ENCODE measurements at regions not wholly inside any gene's neighbourhood (a gene's known extent, or its start where the extent isn't known, plus 50 kb on each side); places are given as distances from the start of the nearest gene placed in this dataset.

- no peak for TF ChIP-seq IRF5 (IDR thresholded peaks at IDR 0.05; ENCODE audit: borderline replicate concordance)
These were observed 93.6 kb upstream of the BCAR3 start (continued) for GRCh38 chr1:93775224-93775623.

DNA sequence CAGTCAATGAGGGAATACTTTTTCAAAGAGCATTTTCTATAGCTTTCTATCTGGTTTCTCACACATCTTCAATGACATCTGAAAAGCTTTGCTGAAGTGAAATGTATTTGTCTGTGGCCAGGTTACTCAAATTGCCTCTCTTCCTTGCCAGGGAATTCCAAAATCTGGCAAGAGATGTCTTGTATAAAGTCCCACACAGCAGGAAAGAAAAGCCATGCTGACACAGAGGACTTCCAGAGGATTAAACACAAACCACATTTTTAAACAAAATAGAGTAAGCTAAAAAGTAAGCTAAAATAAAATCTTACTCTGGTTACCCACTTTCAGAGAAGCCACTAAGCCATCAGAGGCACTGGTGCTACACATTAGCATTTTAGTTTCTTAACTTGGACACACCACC, 93.1 kb upstream of the BCAR3 start:
- FAIRE-seq (no peak), ATAC-seq (no peak), DNase-seq (ENCODE audit: low read depth, low spot score) (no peak)
- ChIA-PET RAD21 (ENCODE audit: unreplicated experiment) (no interaction called here), POLR2A (interaction anchor here (0.5 kb wide), 1 partner anchor 43 kb away, joined by 3 read pairs; no protein-coding TSS in a partner anchor), CTCF (interaction anchor here (0.8 to 2.6 kb wide), 4 partner anchors 25 to 145 kb away, joined by 3 to 7 read pairs (median 4); no protein-coding TSS in a partner anchor), SMC1A (ENCODE audit: uncharacterized antibody, unreplicated experiment) (interaction anchor here (0.6 kb wide), 1 partner anchor 879 kb away, joined by 4 read pairs; no protein-coding TSS in a partner anchor)
- Histone ChIP-seq H3K27me3 (replicated peaks in 1 of 2; ENCODE audit: control insufficient read depth in 2 of 2, insufficient read depth in 2 of 2, low read length in 1 of 2) (no peaks in the 10 kb centered on the region), H3K9ac (ENCODE audit: control insufficient read depth, insufficient read depth, low read length) (no peak overlapping the region), H2AFZ (ENCODE audit: control insufficient read depth, low read depth, low read length) (no peak overlapping the region), H3K36me3 (ENCODE audit: control insufficient read depth in 2 of 2, insufficient read depth in 2 of 2, low read length in 1 of 2) (no peaks in the 10 kb centered on the region), H3K79me2 (ENCODE audit: control insufficient read depth, insufficient read depth, low read length) (no peaks in the 10 kb centered on the region), H3K27ac (ENCODE audit: control insufficient read depth, insufficient read depth) (no peak overlapping the region), H3K4me2 (ENCODE audit: control insufficient read depth, insufficient read depth) (no peak overlapping the region), H4K20me1 (ENCODE audit: control insufficient read depth, insufficient read depth) (no peaks in the 10 kb centered on the region), H3K4me1 (ENCODE audit: control insufficient read depth, insufficient read depth, low read length) (no peaks in the 10 kb centered on the region), H3K9me3 (replicated peaks; ENCODE audit: control insufficient read depth, insufficient read depth, low read length) (no peaks in the 10 kb centered on the region; the same call in 2 of the 3 replicates), H3K4me3 (no peak overlapping the region)
- no TSS peak for BruUV-seq (replicated peaks)
- in situ Hi-C loops (cut with MboI) (no loop called here), intact Hi-C loops (cut with micrococcal nuclease; ENCODE audit: unreplicated experiment) (no loop called here)
- TF ChIP-seq HDAC6 (IDR thresholded peaks at IDR 0.05; ENCODE audit: unreplicated experiment), result no peak

DNA sequence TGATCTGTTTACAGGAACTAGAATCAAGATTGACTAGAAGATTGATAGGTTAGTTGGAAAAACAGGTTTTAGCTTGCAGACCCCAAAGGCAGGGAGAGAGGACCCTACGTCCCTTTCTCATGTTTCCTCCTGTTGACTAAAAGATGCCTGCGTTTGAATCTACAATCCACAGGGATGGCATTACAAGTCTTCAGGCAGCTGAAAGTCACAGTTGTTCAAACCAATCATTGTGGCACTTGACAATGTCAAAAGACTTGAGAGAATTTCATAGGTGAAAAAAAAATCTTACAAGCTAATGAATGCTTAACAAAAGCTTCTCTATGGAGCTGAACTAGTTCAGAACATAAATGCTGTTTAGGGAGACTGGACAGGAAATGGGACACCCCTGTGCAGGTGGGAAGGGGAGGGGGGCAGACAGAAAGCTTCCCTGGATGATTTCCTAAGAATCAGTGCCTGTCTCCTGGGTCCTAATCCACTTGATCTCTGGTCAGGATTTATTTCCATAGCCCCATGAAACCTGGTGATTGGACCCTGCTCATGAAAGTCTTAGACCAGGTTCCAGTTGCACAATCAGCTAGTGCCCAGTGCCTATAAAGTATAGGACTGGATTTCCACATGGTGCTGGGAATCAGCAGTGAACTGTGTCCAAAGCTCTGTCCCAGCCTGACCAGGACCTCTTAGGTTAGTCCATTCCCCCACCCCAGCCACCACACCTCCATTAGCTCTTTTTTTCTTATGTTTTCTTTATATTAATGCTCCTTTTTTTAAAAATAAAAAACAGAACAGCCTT, 91.6 kb upstream of the BCAR3 start:
- H4K20me1 ChIP-seq (ENCODE audit: control insufficient read depth, insufficient read depth), result no peaks in the 10 kb centered on the region
- H3K27ac ChIP-seq (ENCODE audit: control insufficient read depth, insufficient read depth), result no peak overlapping the region
- WGBS (ENCODE audit: insufficient coverage, insufficient replicate concordance, low lambda C conversion rate, missing lambda C conversion rate), result 48% methylated on average over 2 of the region's 2 CpGs
- no peak overlapping the region for H3K9ac ChIP-seq (ENCODE audit: control insufficient read depth, insufficient read depth, low read length)
- H3K36me3 ChIP-seq (ENCODE audit: control insufficient read depth in 2 of 2, insufficient read depth in 2 of 2, low read length in 1 of 2), result no peaks in the 10 kb centered on the region
- H2AFZ ChIP-seq (ENCODE audit: control insufficient read depth, low read depth, low read length), result no peak overlapping the region
- SMC1A ChIA-PET (ENCODE audit: uncharacterized antibody, unreplicated experiment), result interaction anchor here (0.7 to 2.0 kb wide), 6 partner anchors 16 to 144 kb away, joined by 3 to 6 read pairs (median 3); no protein-coding TSS in a partner anchor
- H3K9me3 ChIP-seq (replicated peaks; ENCODE audit: control insufficient read depth, insufficient read depth, low read length), result no peaks in the 10 kb centered on the region
- DNase-seq (ENCODE audit: low read depth, low spot score) (no peak), FAIRE-seq (no peak), ATAC-seq (no peak)
- in situ Hi-C loops (cut with MboI) (no loop called here), intact Hi-C loops (cut with micrococcal nuclease; ENCODE audit: unreplicated experiment) (no loop called here)
- H3K79me2 ChIP-seq (ENCODE audit: control insufficient read depth, insufficient read depth, low read length), result no peaks in the 10 kb centered on the region
- BruUV-seq (replicated peaks), result no TSS peak
- CTCF ChIA-PET, result interaction anchor here (0.8 to 0.9 kb wide), 2 partner anchors 143 to 144 kb away, joined by 3 read pairs; no protein-coding TSS in a partner anchor
- no peak overlapping the region for H3K4me3 ChIP-seq
- no peaks in the 10 kb centered on the region for H3K27me3 ChIP-seq (replicated peaks in 1 of 2; ENCODE audit: control insufficient read depth in 2 of 2, insufficient read depth in 2 of 2, low read length in 1 of 2)
- no peaks in the 10 kb centered on the region for H3K4me1 ChIP-seq (ENCODE audit: control insufficient read depth, insufficient read depth, low read length)
- RAD21 ChIA-PET (ENCODE audit: unreplicated experiment), result no interaction called here
- POLR2A ChIA-PET, result no interaction called here
- no peak overlapping the region for H3K4me2 ChIP-seq (ENCODE audit: control insufficient read depth, insufficient read depth)
- no peak for TF ChIP-seq NFXL1 (IDR thresholded peaks at IDR 0.05; ENCODE audit: borderline replicate concordance)
- no peak for TF ChIP-seq SIN3A (IDR thresholded peaks at IDR 0.05; ENCODE audit: low read depth, low read length)
- no peak for TF ChIP-seq BHLHE40 (IDR thresholded peaks at IDR 0.05; ENCODE audit: borderline replicate concordance in 1 of 2, low read depth in 2 of 2, low read length in 1 of 2)
- no peak for TF ChIP-seq HCFC1 (IDR thresholded peaks at IDR 0.05; ENCODE audit: low read length)
- TF ChIP-seq, protein P1, sequence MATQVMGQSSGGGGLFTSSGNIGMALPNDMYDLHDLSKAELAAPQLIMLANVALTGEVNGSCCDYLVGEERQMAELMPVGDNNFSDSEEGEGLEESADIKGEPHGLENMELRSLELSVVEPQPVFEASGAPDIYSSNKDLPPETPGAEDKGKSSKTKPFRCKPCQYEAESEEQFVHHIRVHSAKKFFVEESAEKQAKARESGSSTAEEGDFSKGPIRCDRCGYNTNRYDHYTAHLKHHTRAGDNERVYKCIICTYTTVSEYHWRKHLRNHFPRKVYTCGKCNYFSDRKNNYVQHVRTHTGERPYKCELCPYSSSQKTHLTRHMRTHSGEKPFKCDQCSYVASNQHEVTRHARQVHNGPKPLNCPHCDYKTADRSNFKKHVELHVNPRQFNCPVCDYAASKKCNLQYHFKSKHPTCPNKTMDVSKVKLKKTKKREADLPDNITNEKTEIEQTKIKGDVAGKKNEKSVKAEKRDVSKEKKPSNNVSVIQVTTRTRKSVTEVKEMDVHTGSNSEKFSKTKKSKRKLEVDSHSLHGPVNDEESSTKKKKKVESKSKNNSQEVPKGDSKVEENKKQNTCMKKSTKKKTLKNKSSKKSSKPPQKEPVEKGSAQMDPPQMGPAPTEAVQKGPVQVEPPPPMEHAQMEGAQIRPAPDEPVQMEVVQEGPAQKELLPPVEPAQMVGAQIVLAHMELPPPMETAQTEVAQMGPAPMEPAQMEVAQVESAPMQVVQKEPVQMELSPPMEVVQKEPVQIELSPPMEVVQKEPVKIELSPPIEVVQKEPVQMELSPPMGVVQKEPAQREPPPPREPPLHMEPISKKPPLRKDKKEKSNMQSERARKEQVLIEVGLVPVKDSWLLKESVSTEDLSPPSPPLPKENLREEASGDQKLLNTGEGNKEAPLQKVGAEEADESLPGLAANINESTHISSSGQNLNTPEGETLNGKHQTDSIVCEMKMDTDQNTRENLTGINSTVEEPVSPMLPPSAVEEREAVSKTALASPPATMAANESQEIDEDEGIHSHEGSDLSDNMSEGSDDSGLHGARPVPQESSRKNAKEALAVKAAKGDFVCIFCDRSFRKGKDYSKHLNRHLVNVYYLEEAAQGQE (IDR thresholded peaks at IDR 0.05; ENCODE audit: low read depth, low read length), result no peak
- no peak for TF ChIP-seq MTA3 (IDR thresholded peaks at IDR 0.05; ENCODE audit: borderline replicate concordance, low read length)

All from GM12878 (cell line).